ENCODE measurements at regions not wholly inside any gene's neighbourhood (a gene's known extent, or its start where the extent isn't known, plus 50 kb on each side); places are given as distances from the start of the nearest gene placed in this dataset.

DNA sequence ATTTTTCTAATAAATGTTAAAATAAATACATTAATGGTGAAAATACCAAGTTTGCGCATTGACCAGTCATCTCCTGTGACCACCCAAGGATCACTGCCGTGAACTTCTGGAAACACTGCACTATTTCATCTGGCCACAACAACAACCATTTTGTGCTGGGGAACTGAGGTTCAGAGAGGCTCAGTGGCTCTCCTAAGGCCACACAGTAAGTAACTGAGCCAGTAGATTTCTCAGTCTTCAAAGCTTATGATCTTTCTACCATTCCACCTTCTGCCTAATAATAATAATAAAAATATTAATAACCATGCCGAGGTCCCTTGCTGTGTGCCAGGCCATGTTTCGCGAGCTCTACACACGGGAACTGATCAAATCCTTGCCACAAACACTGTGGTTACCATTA, 182.0 kb downstream of the IRF8 start:
- Histone ChIP-seq H3K4me2 (ENCODE audit: insufficient read depth, low read length) (no peak overlapping the region), H3K79me2 (ENCODE audit: control insufficient read depth, insufficient read depth, low read length) (no peaks in the 10 kb centered on the region), H3K9me3 (replicated peaks; ENCODE audit: control insufficient read depth, insufficient read depth, low read length) (no peaks in the 10 kb centered on the region), H3K27me3 (ENCODE audit: control insufficient read depth in 2 of 2, insufficient read depth in 2 of 2, low read length in 2 of 2) (no peaks in the 10 kb centered on the region), H3K27ac (ENCODE audit: insufficient read depth, low read depth, low read length) (no peak overlapping the region), H3K36me3 (ENCODE audit: control insufficient read depth in 2 of 2, extremely low read depth in 1 of 2, insufficient read depth in 2 of 2, low read length in 2 of 2) (no peaks in the 10 kb centered on the region), H3K9me1 (replicated peaks; ENCODE audit: control insufficient read depth, extremely low read depth, insufficient read depth, low read length) (no peaks in the 10 kb centered on the region), H3K4me3 (replicated peaks in 1 of 3; ENCODE audit: insufficient read depth in 1 of 3, low read depth in 1 of 3, low read length in 3 of 3) (no peak overlapping the region), H2AFZ (ENCODE audit: low read depth, low read length) (no peak overlapping the region), H4K20me1 (replicated peaks; ENCODE audit: control insufficient read depth, extremely low read depth, insufficient read depth, low read length) (no peaks in the 10 kb centered on the region), H3K9ac (replicated peaks; ENCODE audit: extremely low read depth, insufficient read depth, low read length) (no peak overlapping the region), H3K4me1 (ENCODE audit: control insufficient read depth, extremely low read depth, insufficient read depth, low read length) (no peaks in the 10 kb centered on the region)
- CTCF ChIA-PET: interaction anchor here (5.6 kb wide), 1 partner anchor 437 kb away, joined by 25 read pairs; no protein-coding TSS in a partner anchor
- dilution Hi-C loops (cut with MboI; ENCODE audit: extremely low pct_ligation_motif_present, low sequenced_read_pairs): loop anchor here (10.0 kb wide), 1 partner anchor 434 kb away; the partner anchor contains the start of gene FOXF1
- intact Hi-C loops (cut with micrococcal nuclease): no loop called here
- no TSS peak for BruUV-seq (replicated peaks)
- DNase-seq (ENCODE audit: low read depth, low spot score) (no peak), FAIRE-seq (no peak)
- TF ChIP-seq EZH2 (IDR thresholded peaks at IDR 0.05; ENCODE audit: borderline replicate concordance, low read depth, low read length, severe bottlenecking) (no peak), MYC (IDR thresholded peaks at IDR 0.05; ENCODE audit: low read depth, low read length) (no peak), POLR2AphosphoS5 (IDR thresholded peaks at IDR 0.05; ENCODE audit: insufficient read depth, low read depth, low read length) (no peak), FOS (IDR thresholded peaks at IDR 0.05; ENCODE audit: borderline replicate concordance, insufficient read depth, low read length) (no peak), GATA2 (IDR thresholded peaks at IDR 0.05; ENCODE audit: insufficient read depth, insufficient read length, low read depth, low read length) (no peak), JUN (IDR thresholded peaks at IDR 0.05; ENCODE audit: borderline replicate concordance, insufficient read depth, insufficient read length, low read depth) (no peak)
- TF ChIP-seq, protein P1, sequence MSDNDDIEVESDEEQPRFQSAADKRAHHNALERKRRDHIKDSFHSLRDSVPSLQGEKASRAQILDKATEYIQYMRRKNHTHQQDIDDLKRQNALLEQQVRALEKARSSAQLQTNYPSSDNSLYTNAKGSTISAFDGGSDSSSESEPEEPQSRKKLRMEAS (IDR thresholded peaks at IDR 0.05; ENCODE audit: insufficient read depth, insufficient read length): no peak
- TF ChIP-seq, protein P2, sequence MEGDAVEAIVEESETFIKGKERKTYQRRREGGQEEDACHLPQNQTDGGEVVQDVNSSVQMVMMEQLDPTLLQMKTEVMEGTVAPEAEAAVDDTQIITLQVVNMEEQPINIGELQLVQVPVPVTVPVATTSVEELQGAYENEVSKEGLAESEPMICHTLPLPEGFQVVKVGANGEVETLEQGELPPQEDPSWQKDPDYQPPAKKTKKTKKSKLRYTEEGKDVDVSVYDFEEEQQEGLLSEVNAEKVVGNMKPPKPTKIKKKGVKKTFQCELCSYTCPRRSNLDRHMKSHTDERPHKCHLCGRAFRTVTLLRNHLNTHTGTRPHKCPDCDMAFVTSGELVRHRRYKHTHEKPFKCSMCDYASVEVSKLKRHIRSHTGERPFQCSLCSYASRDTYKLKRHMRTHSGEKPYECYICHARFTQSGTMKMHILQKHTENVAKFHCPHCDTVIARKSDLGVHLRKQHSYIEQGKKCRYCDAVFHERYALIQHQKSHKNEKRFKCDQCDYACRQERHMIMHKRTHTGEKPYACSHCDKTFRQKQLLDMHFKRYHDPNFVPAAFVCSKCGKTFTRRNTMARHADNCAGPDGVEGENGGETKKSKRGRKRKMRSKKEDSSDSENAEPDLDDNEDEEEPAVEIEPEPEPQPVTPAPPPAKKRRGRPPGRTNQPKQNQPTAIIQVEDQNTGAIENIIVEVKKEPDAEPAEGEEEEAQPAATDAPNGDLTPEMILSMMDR (IDR thresholded peaks at IDR 0.05; ENCODE audit: extremely low read depth in 1 of 2, insufficient read depth in 1 of 2, low read depth in 1 of 2, low read length in 2 of 2): no peak
- POLR2A ChIA-PET: no interaction called here

Measured in endothelial cell of umbilical vein (primary cell).